ENCODE measurements at regions not wholly inside any gene's neighbourhood (a gene's known extent, or its start where the extent isn't known, plus 50 kb on each side); places are given as distances from the start of the nearest gene placed in this dataset.
"Not testable (repeated sequence)": the region's sequence is repeated elsewhere in the genome, so short reads cannot be mapped to it uniquely, and the experiment has no call there.

DNA sequence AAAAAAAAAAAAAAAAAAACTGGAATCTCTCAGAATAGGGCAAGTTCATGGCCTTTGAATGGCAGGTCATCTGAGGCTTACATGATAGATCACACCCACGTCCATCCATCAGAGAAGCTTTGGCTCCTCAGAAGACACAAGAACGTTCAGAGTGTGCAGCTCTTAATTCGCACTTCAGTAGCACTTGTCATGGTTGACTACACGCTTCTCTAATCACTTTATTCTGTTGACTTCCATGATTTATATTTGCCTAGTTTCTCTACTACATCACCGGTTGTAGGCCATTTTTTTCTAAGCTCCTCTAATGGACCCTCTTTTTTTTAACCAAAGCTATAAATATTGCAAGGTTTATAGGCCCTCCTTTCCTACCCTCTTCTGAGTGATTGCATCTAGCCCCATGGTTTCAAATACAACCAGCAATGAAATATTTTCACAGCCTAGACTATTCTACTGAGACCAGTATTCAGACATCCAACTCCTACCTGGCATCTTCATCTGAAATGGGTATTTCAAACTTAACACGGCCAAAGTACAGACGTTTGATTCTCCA, 305.4 kb upstream of the CELF2 start:
- no peak for DNase-seq (ENCODE audit: extremely low spot score, insufficient read length, low read depth)

GRCh38 chr10:10714327-10714726, 303.3 kb upstream of the CELF2 start:
- FAIRE-seq (no peak), DNase-seq (ENCODE audit: extremely low spot score, insufficient read length, low read depth) (no peak)

More for the DNA sequence above, 305.4 kb upstream of the CELF2 start:
- FAIRE-seq: no peak

GRCh38 chr10:10716972-10717371, 300.7 kb upstream of the CELF2 start:
- DNase-seq (ENCODE audit: extremely low spot score, insufficient read length, low read depth): no peak
- no peak for FAIRE-seq

DNA sequence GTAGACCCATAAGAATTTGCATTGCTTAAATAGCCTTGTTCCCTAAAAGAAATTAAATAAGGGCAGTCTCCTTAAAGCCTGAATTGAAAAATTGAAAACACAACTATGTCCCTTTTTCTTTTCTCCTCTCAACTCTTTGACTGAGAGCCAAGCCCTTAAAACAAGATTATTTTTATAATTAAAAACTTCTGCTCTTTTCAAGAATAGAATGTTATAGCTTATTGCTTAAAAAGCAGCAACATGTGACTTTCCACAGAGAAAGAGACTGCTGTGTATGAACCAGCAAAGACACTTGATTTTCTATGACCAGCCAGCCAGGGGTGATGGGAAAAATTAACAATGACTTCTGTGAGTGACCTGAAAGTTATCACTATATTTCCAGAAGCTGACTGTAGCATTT, 295.2 kb upstream of the CELF2 start:
- no peak for DNase-seq (ENCODE audit: extremely low spot score, insufficient read length, low read depth)
- no peak for FAIRE-seq

DNA sequence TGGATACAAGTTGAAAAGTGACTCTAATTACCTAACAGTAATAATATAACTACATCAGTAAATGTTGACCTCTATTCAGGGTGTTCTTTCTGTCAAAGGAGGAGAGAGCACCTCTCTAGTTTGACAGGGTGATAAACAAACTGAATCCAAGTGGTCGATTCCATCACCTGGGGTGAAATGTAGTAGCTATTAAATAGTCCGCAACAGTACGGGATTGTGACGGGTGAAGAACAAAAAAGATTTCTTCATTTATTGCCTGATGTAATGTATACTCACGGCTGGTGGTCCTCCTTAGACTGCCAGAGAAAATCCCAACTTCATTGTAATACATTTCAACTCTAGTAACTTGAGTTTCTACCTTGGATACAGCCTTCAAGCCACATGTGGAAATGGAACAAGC, 292.5 kb upstream of the CELF2 start:
- FAIRE-seq (no peak), DNase-seq (ENCODE audit: extremely low spot score, insufficient read length, low read depth) (no peak)

DNA sequence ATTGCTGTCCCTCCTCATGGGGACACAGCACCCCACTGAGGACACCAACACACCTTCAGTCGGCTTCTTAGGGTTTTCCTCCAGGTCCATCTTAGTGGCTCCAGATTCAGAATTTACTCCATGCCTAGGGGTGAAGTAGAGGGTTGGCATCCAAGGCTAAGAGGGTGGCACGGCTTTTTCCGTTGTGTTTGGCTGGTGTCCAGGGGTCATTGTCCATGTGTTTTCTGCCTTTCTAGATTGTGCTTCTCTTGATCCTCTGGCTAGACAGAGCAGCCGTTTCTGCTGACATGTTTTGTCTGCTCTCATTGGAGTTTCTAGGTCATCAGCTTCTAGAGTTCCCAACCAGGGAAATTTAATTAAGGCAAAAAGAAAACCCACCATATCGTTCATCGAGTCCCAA, 291.6 kb upstream of the CELF2 start:
- FAIRE-seq (no peak), DNase-seq (ENCODE audit: extremely low spot score, insufficient read length, low read depth) (no peak)

- not testable (repeated sequence) for FAIRE-seq; DNase-seq (ENCODE audit: extremely low spot score, insufficient read length, low read depth)
Observed at GRCh38 chr10:10727411-10727810, 290.3 kb upstream of the CELF2 start.

GRCh38 chr10:10727812-10728211, 289.9 kb upstream of the CELF2 start:
- FAIRE-seq: no peak
- no peak for DNase-seq (ENCODE audit: extremely low spot score, insufficient read length, low read depth)

DNA sequence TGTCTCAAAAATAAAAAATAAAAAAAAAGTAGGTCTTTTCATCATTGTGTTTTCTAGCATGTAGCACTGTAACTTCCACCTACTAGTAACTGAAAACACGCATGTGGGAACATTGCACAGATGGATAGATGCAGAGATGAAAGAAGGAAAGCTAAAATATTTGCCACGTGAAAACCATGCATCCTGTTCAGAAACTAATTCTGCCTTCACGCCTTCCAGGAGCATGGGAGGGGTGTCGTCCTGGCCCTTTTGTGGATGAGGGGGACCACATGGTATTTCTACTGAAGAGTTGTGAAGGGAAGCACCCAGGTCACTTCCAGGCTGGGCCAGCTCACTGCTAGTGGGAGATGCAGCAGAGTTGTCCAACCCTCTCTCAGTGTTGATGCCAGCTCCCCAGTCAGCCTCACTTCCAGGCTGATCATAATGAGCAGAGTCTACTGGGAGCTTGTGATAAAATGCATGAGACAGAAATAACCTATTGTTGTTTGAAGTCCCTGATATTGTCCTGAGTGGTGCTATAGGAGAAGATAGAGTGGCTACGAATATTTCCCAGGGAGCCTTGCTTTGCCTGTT, 287.1 kb upstream of the CELF2 start:
- no peak for FAIRE-seq

GRCh38 chr10:10731366-10731765, 286.3 kb upstream of the CELF2 start:
- FAIRE-seq: no peak
- no peak for DNase-seq (ENCODE audit: extremely low spot score, insufficient read length, low read depth)

More for the DNA sequence above, 287.1 kb upstream of the CELF2 start:
- DNase-seq (ENCODE audit: extremely low spot score, insufficient read length, low read depth): no peak

DNA sequence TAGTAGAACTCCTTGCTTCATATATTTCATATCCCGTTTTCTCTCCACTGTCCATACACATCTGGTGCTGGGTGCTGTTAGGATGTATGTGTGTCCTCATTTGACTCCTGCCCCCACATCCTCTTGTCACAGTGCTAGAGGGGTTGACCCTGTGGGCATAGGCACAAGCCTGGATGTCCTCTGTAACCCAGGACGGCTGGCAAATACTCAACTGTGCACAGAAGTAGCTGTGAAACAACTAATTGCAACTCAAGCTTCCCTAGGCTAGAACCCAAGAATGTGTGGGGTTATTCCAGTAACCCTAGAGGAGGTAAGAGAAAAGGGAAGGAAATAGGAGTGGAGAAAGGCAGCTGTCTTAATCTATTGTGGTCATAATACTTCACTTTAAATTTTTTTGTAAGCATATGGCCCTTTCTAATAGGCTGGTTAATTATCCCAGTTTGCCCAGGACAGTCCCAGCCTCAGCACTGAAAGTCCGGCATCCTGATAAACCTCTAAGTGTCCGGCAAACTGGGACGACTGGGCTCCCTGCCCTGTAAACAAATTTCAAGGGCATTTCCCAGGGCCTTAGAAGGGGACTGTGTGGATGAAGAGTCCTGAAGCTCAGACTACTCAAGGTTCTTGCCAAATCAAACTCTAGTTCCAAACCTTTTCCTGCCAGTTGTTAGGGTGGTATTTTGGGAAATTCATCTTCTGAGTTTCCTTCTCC, 283.2 kb upstream of the CELF2 start:
- DNase-seq (ENCODE audit: extremely low spot score, insufficient read length, low read depth) (no peak), FAIRE-seq (no peak)

GRCh38 chr10:10745291-10745690, 272.4 kb upstream of the CELF2 start:
- FAIRE-seq (no peak), DNase-seq (ENCODE audit: extremely low spot score, insufficient read length, low read depth) (no peak)

- DNase-seq (ENCODE audit: extremely low spot score, insufficient read length, low read depth): no peak
- FAIRE-seq: no peak
Observed at GRCh38 chr10:10755490-10755889, 262.2 kb upstream of the CELF2 start.

DNA sequence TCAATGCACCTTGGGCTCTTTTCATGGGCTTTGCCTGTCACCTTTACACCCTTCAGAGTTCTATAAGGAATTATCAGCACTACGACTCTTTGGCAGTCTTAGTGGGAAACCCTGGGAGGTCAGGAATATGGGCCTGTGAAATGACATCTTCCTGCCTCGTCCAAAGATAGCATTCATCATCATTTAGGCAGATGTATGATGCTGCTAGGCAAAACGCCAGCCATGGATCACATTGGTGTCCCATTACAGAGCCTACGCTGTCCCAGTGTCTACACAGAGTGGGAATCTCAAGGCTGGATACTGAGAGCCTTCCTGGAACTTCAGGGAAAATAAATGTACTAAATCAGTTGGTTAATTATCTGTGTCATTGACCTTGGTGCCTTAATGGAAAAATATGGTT, 259.4 kb upstream of the CELF2 start:
- FAIRE-seq (no peak), DNase-seq (ENCODE audit: extremely low spot score, insufficient read length, low read depth) (no peak)

- not testable (repeated sequence) for FAIRE-seq; DNase-seq (ENCODE audit: extremely low spot score, insufficient read length, low read depth)
Observed at GRCh38 chr10:10759806-10760205, 257.9 kb upstream of the CELF2 start.

GRCh38 chr10:10765017-10765416, 252.7 kb upstream of the CELF2 start:
- DNase-seq (ENCODE audit: extremely low spot score, insufficient read length, low read depth): no peak
- FAIRE-seq: no peak

DNA sequence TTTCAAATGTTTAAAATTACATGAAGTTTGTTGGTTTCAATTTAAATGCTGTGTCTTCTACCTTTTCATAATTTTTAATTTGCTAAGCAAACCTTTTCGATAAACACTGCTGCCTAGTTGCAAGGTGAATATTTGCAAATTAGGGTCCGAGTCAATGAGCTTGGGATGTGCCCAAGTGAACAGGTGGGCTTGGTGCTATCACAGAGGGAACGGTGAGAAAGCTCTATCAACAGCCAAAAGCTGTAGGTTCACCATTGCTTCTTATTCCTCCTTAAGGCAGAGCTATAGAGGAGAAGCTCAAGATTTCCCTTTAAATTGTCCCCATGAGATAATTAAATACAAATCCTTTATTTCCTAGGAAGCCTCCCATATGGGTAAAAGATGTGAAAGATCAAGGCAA, 245.3 kb upstream of the CELF2 start:
- FAIRE-seq (no peak), DNase-seq (ENCODE audit: extremely low spot score, insufficient read length, low read depth) (no peak)

GRCh38 chr10:10772874-10773508, 244.7 kb upstream of the CELF2 start:
- no peak for DNase-seq (ENCODE audit: extremely low spot score, insufficient read length, low read depth)

GRCh38 chr10:10774416-10774815, 243.3 kb upstream of the CELF2 start:
- DNase-seq (ENCODE audit: extremely low spot score, insufficient read length, low read depth) (no peak), FAIRE-seq (no peak)

More at GRCh38 chr10:10772874-10773508, 244.7 kb upstream of the CELF2 start:
- FAIRE-seq: no peak

DNA sequence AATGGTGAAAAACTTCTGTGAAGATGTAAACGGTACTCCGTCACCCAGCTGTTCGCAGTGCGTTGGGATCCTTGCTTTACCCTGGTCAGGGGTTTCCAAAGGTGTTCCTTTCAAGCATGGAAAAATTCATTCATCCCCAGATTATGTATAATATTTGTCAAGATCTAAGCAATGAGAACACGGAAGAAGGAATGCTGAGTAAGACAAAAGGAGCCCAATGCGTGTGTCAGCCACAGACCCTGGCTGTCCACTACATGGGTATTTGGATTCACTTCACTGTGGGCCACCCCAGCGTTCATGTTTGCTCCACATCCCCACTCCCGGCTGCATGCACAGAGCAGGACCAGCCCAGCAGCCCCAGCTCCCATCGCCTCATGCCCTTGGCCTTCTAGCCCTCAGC, 241.3 kb upstream of the CELF2 start:
- FAIRE-seq (no peak), DNase-seq (ENCODE audit: extremely low spot score, insufficient read length, low read depth) (no peak)

DNA sequence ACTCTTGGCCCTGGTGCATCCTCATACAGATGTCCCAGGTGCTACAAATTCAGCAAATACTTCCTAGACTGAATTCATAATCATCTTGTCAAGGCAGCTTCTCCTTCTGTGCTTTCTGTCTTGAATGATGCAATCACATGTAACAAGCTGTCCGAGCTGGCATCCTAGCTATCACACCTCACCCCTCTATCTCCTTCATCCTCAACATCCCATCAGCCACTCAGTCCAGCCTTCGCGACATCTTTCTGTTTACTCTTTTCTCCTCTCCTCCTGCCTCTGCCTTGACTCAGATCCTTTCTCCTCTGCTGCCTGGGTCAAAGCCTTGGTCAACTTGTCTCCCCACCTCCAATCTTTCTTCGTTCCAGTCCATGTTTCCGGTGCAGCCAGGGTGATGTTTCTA, 240.4 kb upstream of the CELF2 start:
- no peak for FAIRE-seq
- DNase-seq (ENCODE audit: extremely low spot score, insufficient read length, low read depth): no peak

Data from GM18507 (cell line).